ENCODE measurements at regions not wholly inside any gene's neighbourhood (a gene's known extent, or its start where the extent isn't known, plus 50 kb on each side); places are given as distances from the start of the nearest gene placed in this dataset.

DNA sequence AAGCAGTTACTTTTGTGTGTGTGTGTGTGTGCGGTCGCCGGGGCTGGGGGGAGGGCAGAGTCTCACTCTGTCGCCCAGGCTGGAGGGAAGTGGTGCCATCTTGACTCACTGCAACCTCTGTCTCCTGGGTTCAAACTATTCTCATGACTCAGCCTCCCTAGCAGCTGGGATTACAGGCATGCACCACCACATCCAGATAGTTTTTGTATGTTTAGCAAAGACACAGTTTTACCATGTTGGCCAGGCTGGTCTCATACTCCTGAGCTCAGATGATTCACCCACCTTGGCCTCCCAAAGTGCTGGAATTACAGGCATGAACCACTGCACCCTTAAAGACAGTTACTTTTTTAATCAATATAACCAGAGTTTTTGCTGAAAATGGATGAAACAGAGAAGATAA, 207.0 kb downstream of the PTPRC start:
- TF ChIP-seq, protein P1, sequence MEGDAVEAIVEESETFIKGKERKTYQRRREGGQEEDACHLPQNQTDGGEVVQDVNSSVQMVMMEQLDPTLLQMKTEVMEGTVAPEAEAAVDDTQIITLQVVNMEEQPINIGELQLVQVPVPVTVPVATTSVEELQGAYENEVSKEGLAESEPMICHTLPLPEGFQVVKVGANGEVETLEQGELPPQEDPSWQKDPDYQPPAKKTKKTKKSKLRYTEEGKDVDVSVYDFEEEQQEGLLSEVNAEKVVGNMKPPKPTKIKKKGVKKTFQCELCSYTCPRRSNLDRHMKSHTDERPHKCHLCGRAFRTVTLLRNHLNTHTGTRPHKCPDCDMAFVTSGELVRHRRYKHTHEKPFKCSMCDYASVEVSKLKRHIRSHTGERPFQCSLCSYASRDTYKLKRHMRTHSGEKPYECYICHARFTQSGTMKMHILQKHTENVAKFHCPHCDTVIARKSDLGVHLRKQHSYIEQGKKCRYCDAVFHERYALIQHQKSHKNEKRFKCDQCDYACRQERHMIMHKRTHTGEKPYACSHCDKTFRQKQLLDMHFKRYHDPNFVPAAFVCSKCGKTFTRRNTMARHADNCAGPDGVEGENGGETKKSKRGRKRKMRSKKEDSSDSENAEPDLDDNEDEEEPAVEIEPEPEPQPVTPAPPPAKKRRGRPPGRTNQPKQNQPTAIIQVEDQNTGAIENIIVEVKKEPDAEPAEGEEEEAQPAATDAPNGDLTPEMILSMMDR (IDR thresholded peaks at IDR 0.05): no peak
- no peak for TF ChIP-seq POLR2AphosphoS5 (IDR thresholded peaks at IDR 0.05; ENCODE audit: insufficient read depth in 1 of 2, low read depth in 1 of 2)

Measured in vagina (tissue), 2 donors.